CD14-positive monocyte (primary cell): ENCODE measurements at regions not wholly inside any gene's neighbourhood (a gene's known extent, or its start where the extent isn't known, plus 50 kb on each side); places are given as distances from the start of the nearest gene placed in this dataset.

Experiments
- DNase-seq, 3 donors: peaks; one replicate each; pipeline ENCODE4 v3.0.0-alpha.2; 2011 to 2022
- H2AFZ ChIP-seq: 2 replicates; pipeline ENCODE4 v1.6.0; 2012; ENCODE audit warnings: mild to moderate bottlenecking, low read depth, low read length, inconsistent platforms; ENCODE audit not compliant: insufficient read depth, poor library complexity, severe bottlenecking
- H3K27ac ChIP-seq, 2 donors: 1 replicate in 1 of 2; 2 replicates in 1 of 2; pipeline ENCODE4 v1.5.1; 2012 to 2013; ENCODE audit warnings: low read length in 2 of 2, control low read depth in 1 of 2, inconsistent platforms in 1 of 2, low read depth in 1 of 2, mild to moderate bottlenecking in 1 of 2
- H3K27me3 ChIP-seq, 2 donors: one replicate each; pipeline versions ENCODE4 v1.6.0 to v1.6.1; 2011 to 2013; ENCODE audit warnings: low read length in 2 of 2; ENCODE audit not compliant: control insufficient read depth in 2 of 2, insufficient read depth in 2 of 2
- H3K36me3 ChIP-seq, 2 donors: replicated peaks in 1 of 2; 1 replicate in 1 of 2; 2 replicates in 1 of 2; pipeline versions ENCODE4 v1.5.1 to v1.6.1; 2012 to 2013; ENCODE audit warnings: low read length in 2 of 2, control low read depth in 1 of 2, inconsistent platforms in 1 of 2, mild to moderate bottlenecking in 1 of 2; ENCODE audit not compliant: insufficient read depth in 2 of 2, control insufficient read depth in 1 of 2
- H3K4me1 ChIP-seq, 2 donors: 1 replicate in 1 of 2; 2 replicates in 1 of 2; pipeline versions ENCODE4 v1.5.1 to v1.6.1; 2012 to 2013; ENCODE audit warnings: low read length in 2 of 2, control low read depth in 1 of 2, inconsistent platforms in 1 of 2, mild to moderate bottlenecking in 1 of 2, moderate library complexity in 1 of 2; ENCODE audit not compliant: insufficient read depth in 2 of 2, control insufficient read depth in 1 of 2
- H3K4me2 ChIP-seq: replicated peaks from 2 replicates; pipeline ENCODE3; 2012; ENCODE audit warnings: low read length, moderate library complexity, mild to moderate bottlenecking; ENCODE audit not compliant: poor library complexity, severe bottlenecking; ENCODE audit errors: extremely low read depth
- H3K4me3 ChIP-seq, 3 experiments: fragments of 200-600 bp in 1 of 3; sonication (generic) in 1 of 3; replicated peaks in 1 of 3; 1 replicate in 2 of 3; 2 replicates in 1 of 3; pipeline ENCODE4 v1.5.1; 2011 to 2013; ENCODE audit warnings: low read length in 3 of 3, mild to moderate bottlenecking in 3 of 3, control low read depth in 2 of 3, low read depth in 2 of 3, inconsistent platforms in 1 of 3, moderate library complexity in 1 of 3
- H3K79me2 ChIP-seq: 2 replicates; pipeline ENCODE4 v1.6.0; 2012; ENCODE audit warnings: mild to moderate bottlenecking, control low read depth, inconsistent platforms, low read length, moderate library complexity; ENCODE audit not compliant: insufficient read depth
- H3K9ac ChIP-seq: 2 replicates; pipeline ENCODE4 v1.6.0; 2017; ENCODE audit warnings: low read length, mild to moderate bottlenecking; ENCODE audit not compliant: insufficient read depth, poor library complexity, severe bottlenecking
- H3K9me3 ChIP-seq, 2 donors: replicated peaks in 1 of 2; 1 replicate in 1 of 2; 2 replicates in 1 of 2; pipeline versions ENCODE4 v1.5.1 to v1.6.1; 2012 to 2013; ENCODE audit warnings: low read length in 2 of 2, control low read depth in 1 of 2; ENCODE audit not compliant: control insufficient read depth in 1 of 2, insufficient read depth in 1 of 2
- H4K20me1 ChIP-seq: 2 replicates; pipeline ENCODE4 v1.6.0; 2012; ENCODE audit warnings: mild to moderate bottlenecking, low read length, control low read depth, moderate library complexity; ENCODE audit not compliant: insufficient read depth
- H3K27ac Mint-ChIP-seq, 7 donors: one replicate each; pipeline ENCODE4 v1.8.0; 2020; ENCODE audit warnings: mild to moderate bottlenecking in 7 of 7, mixed read lengths in 7 of 7, moderate library complexity in 6 of 7, inconsistent platforms in 2 of 7
- H3K27me3 Mint-ChIP-seq, 3 donors: one replicate each; pipeline ENCODE4 v1.8.0; 2021 to 2022; ENCODE audit warnings: low read depth in 3 of 3, mild to moderate bottlenecking in 3 of 3, mixed read lengths in 3 of 3, moderate library complexity in 3 of 3, inconsistent platforms in 1 of 3
- H3K36me3 Mint-ChIP-seq, 2 donors: one replicate each; pipeline ENCODE4 v1.8.0; 2020; ENCODE audit warnings: mixed read lengths in 2 of 2, inconsistent platforms in 1 of 2, mild to moderate bottlenecking in 1 of 2
- H3K4me1 Mint-ChIP-seq: one replicate; pipeline ENCODE4 v1.8.0; 2020; ENCODE audit warnings: mild to moderate bottlenecking, mixed read lengths
- H3K4me3 Mint-ChIP-seq, 2 donors: one replicate each; pipeline ENCODE4 v1.8.0; 2020; ENCODE audit warnings: mild to moderate bottlenecking in 2 of 2, mixed read lengths in 2 of 2, moderate library complexity in 1 of 2
- H3K9me3 Mint-ChIP-seq, 7 donors: one replicate each; pipeline ENCODE4 v1.8.0; 2020 to 2022; ENCODE audit warnings: mixed read lengths in 7 of 7, mild to moderate bottlenecking in 6 of 7, moderate library complexity in 6 of 7, inconsistent platforms in 2 of 7
- WGBS: methylation state at CpG from one replicate; pipeline ENCODE4 v1.1.5; 2013; ENCODE audit warnings: missing lambda C conversion rate; ENCODE audit not compliant: insufficient coverage; 5-methylcytosine and 5-hydroxymethylcytosine counted together
- intact Hi-C, 2 donors: fragments of 100-400 bp; cut with micrococcal nuclease; formaldehyde crosslinking; loops; one replicate each; pipeline versions ENCODE4 v1.15.0 to v1.15.1; 2023
- TF ChIP-seq, protein P1 (sequence below): fragments of 200-600 bp; IDR thresholded peaks from one replicate; pipeline ENCODE4 v1.8.0; 2022; ENCODE audit warnings: antibody characterized with exemption, mild to moderate bottlenecking

- H3K9me3 Mint-ChIP-seq = peaks cover 0 to 5% (median 0%) of the 10 kb centered on the region in 7 donors
- TF ChIP-seq, protein P1, sequence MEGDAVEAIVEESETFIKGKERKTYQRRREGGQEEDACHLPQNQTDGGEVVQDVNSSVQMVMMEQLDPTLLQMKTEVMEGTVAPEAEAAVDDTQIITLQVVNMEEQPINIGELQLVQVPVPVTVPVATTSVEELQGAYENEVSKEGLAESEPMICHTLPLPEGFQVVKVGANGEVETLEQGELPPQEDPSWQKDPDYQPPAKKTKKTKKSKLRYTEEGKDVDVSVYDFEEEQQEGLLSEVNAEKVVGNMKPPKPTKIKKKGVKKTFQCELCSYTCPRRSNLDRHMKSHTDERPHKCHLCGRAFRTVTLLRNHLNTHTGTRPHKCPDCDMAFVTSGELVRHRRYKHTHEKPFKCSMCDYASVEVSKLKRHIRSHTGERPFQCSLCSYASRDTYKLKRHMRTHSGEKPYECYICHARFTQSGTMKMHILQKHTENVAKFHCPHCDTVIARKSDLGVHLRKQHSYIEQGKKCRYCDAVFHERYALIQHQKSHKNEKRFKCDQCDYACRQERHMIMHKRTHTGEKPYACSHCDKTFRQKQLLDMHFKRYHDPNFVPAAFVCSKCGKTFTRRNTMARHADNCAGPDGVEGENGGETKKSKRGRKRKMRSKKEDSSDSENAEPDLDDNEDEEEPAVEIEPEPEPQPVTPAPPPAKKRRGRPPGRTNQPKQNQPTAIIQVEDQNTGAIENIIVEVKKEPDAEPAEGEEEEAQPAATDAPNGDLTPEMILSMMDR = no peak
- no peak overlapping the region for H3K9ac ChIP-seq
- peaks cover 2 to 11% (median 5%) of the 10 kb centered on the region in 3 donors for H3K27me3 Mint-ChIP-seq
- intact Hi-C loops = no loop called here
- no peaks in the 10 kb centered on the region for H3K36me3 ChIP-seq
- H2AFZ ChIP-seq = no peak overlapping the region
- DNase-seq = no peak
- no peak overlapping the region for H3K27ac ChIP-seq
- no peaks in the 10 kb centered on the region for H3K36me3 Mint-ChIP-seq
- no peak overlapping the region for H3K4me2 ChIP-seq
- no peaks in the 10 kb centered on the region for H3K79me2 ChIP-seq
- peaks cover 0 to 5% of the 10 kb centered on the region in 2 donors for H3K27me3 ChIP-seq
- H3K4me1 Mint-ChIP-seq = no peaks in the 10 kb centered on the region
- H4K20me1 ChIP-seq = no peaks in the 10 kb centered on the region
- H3K4me3 Mint-ChIP-seq = no peak overlapping the region
- WGBS = 100% methylated on average over 2 of the region's 6 CpGs
- H3K4me3 ChIP-seq = no peak overlapping the region
- H3K27ac Mint-ChIP-seq = no peak overlapping the region
- no peaks in the 10 kb centered on the region for H3K4me1 ChIP-seq
- no peaks in the 10 kb centered on the region for H3K9me3 ChIP-seq
Observed at GRCh38 chr2:6755456-6755855, 110.3 kb downstream of the CMPK2 start.

DNA sequence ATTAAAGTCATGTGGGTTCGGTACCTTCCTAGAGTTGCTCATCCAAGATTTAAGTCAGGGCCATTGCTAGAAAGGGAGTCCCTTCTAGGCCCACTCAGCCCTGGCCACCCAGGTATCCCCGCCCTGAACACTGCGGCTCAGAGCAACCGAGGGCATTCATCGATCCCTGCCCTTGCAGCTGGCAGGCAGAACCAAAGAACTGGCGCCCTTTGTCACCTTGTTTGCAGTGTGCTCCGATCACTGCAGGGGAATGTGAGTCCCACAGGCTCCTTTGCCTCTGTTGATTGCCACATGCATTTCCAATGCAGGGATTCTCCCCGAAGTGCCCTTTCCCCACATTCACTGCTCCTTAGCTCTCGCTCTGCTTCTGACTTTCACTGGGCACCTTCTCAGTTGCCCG lies 108.5 kb downstream of the CMPK2 start:
- H3K4me2 ChIP-seq = no peak overlapping the region
- H3K4me3 ChIP-seq = no peak overlapping the region
- no peak for DNase-seq
- Mint-ChIP-seq H3K4me3 (no peak overlapping the region), H3K36me3 (no peaks in the 10 kb centered on the region), H3K9me3 (peaks cover 0 to 3% (median 0%) of the 10 kb centered on the region in 7 donors), H3K27ac (no peak overlapping the region), H3K27me3 (peaks cover 2 to 10% (median 5%) of the 10 kb centered on the region in 3 donors), H3K4me1 (no peaks in the 10 kb centered on the region)
- H3K79me2 ChIP-seq = no peaks in the 10 kb centered on the region
- TF ChIP-seq, protein P1 = no peak
- intact Hi-C loops = no loop called here
- no peaks in the 10 kb centered on the region for H4K20me1 ChIP-seq
- WGBS = 88% methylated on average over 10 of the region's 10 CpGs
- no peaks in the 10 kb centered on the region for H3K36me3 ChIP-seq
- H3K9me3 ChIP-seq = no peaks in the 10 kb centered on the region
- H3K9ac ChIP-seq = no peak overlapping the region
- H3K27ac ChIP-seq = no peak overlapping the region
- H3K27me3 ChIP-seq = peaks cover 0 to 5% of the 10 kb centered on the region in 2 donors
- no peak overlapping the region for H2AFZ ChIP-seq
- H3K4me1 ChIP-seq = no peaks in the 10 kb centered on the region
